GM12892 (cell line): ENCODE measurements at regions not wholly inside any gene's neighbourhood (a gene's known extent, or its start where the extent isn't known, plus 50 kb on each side); places are given as distances from the start of the nearest gene placed in this dataset.

ENCODE experiments used
- POLR2A ChIP-seq: IDR thresholded peaks from 2 replicates; pipeline ENCODE4 v1.6.1; 2011; ENCODE audit warnings: low read depth, low read length, control low read depth
- POLR2AphosphoS5 ChIP-seq: IDR thresholded peaks from 2 replicates; pipeline ENCODE4 v1.6.1; 2011; ENCODE audit warnings: low read depth, low read length, control low read depth
- TAF1 ChIP-seq: IDR thresholded peaks from 2 replicates; pipeline ENCODE4 v1.6.1; 2011; ENCODE audit warnings: low read depth, mild to moderate bottlenecking, control low read depth, low read length, borderline replicate concordance

DNA sequence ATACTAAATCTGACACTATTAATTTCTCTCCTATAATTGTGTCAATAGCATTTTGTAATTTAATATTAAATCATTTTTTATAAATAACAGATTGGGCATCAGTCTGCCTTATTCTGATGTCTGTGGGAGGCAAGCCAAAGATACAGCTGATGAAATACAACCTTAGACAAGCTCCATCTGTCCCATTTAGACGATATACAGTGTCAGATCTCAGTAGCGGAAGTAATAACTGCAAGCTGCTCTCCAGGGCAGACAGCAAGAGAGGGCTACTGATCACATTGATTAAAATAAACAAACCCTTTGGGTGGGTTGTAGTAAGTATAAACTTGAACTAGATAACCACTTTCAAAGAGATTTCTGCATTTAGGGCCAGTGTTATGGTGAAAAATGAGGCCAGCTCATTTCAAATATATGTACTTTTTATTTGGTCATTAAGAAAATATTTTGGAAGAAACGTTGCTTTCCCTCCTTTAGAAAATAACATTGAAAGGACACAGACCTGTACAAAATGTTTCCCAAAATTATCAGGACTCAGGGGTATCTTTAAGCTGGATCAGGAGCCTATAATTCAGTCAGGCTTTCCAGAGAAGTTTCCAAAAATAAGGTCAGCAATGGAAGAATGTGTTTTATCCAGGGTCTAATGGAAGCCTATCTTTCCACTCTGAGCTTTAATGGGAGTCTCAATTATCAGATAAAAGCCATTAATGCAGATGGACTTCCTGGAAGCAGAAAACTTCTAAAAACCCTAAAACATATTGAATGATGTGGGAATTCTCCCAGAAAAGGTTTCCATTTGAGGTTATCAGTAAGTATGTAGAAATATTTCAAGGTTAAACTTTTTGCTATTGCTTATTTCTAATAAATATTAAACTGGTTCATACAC is 1028.8 kb upstream of the IGFBP7 start:
- no peak for TF ChIP-seq POLR2A
- no peak for TF ChIP-seq POLR2AphosphoS5
- TF ChIP-seq TAF1 = no peak
